H1 (cell line): ENCODE measurements at regions not wholly inside any gene's neighbourhood (a gene's known extent, or its start where the extent isn't known, plus 50 kb on each side); places are given as distances from the start of the nearest gene placed in this dataset.

ENCODE experiments used
- EP300 ChIP-seq, 2 experiments: IDR thresholded peaks; 1 replicate in 1 of 2; 2 replicates in 1 of 2; pipeline ENCODE4 v1.6.1; 2011 to 2012; ENCODE audit warnings: low read depth in 2 of 2, low read length in 2 of 2, mild to moderate bottlenecking in 2 of 2, borderline replicate concordance in 1 of 2, inconsistent platforms in 1 of 2, moderate library complexity in 1 of 2
- GTF2F1 ChIP-seq: IDR thresholded peaks from 2 replicates; pipeline ENCODE4 v1.6.1; 2012; ENCODE audit warnings: low read depth, low read length, improper control_type of control experiment, borderline replicate concordance
- MAFK ChIP-seq: IDR thresholded peaks from 2 replicates; pipeline ENCODE4 v1.6.1; 2012; ENCODE audit warnings: low read depth, mild to moderate bottlenecking, improper control_type of control experiment, low read length
- SIN3A ChIP-seq, 2 experiments: IDR thresholded peaks in 1 of 2; conservative IDR thresholded peaks in 1 of 2; 2 replicates each; pipeline ENCODE4 v1.6.1; 2011 to 2012; ENCODE audit warnings: low read length in 2 of 2, improper control_type of control experiment in 1 of 2, low read depth in 1 of 2, mild to moderate bottlenecking in 1 of 2

DNA sequence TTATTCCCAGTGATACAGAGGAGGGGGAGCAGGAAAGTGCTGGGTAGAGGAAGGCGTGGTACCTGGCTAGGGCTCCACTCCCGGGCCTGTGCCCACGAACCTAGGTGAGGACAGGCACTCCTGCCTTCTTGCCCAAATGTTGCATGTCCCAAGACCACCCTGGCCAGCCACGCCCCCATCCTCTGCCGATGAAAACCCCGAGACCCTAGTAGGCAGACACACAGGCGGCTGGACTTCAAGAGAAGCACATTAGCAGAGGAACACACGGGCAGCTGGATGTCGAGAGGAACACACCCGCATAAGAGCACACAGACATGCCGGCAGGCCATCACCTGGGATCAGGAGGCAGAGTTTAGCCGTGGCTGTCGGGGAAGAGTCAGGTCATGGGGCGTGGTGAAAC is 1386.5 kb upstream of the GOT2 start (continued):
- TF ChIP-seq GTF2F1 (no peak), MAFK (no peak), EP300 (IDR thresholded peaks at IDR 0.05; ENCODE audit: borderline replicate concordance in 1 of 2, low read depth in 2 of 2, low read length in 2 of 2) (no peak), SIN3A (conservative IDR thresholded peaks at IDR 0.05 in 1 of 2, IDR thresholded peaks at IDR 0.05 in 1 of 2; ENCODE audit: low read depth in 1 of 2, low read length in 2 of 2) (no peak)
